PC-3 (cell line): ENCODE measurements at regions not wholly inside any gene's neighbourhood (a gene's known extent, or its start where the extent isn't known, plus 50 kb on each side); places are given as distances from the start of the nearest gene placed in this dataset.

Source experiments
- CTCF ChIP-seq: fragments of 300-600 bp; sonication (generic); conservative IDR thresholded peaks from 2 replicates; pipeline ENCODE4 v1.5.1; 2017; ENCODE audit warnings: antibody characterized with exemption, low read depth, mild to moderate bottlenecking, low read length
- EZH2 ChIP-seq: fragments of 300-600 bp; sonication (generic); IDR thresholded peaks from one replicate; pipeline ENCODE4 v1.6.1; 2017; ENCODE audit warnings: antibody characterized with exemption, mild to moderate bottlenecking, low read length; ENCODE audit not compliant: unreplicated experiment

- TF ChIP-seq CTCF (no peak), EZH2 (no peak)
Observed at GRCh38 chr3:127089486-127090145, 103.3 kb upstream of the PRR23E start.
